ENCODE measurements at regions not wholly inside any gene's neighbourhood (a gene's known extent, or its start where the extent isn't known, plus 50 kb on each side); places are given as distances from the start of the nearest gene placed in this dataset.

GRCh38 chr15:94934440-94934839 is 703.1 kb downstream of the MCTP2 start:
- Histone ChIP-seq H3K4me3 (ENCODE audit: control insufficient read depth in 2 of 3, extremely low read depth in 1 of 3, insufficient read depth in 2 of 3, low read depth in 1 of 3, low read length in 3 of 3) (no peak overlapping the region), H4K20me1 (ENCODE audit: control insufficient read depth, extremely low read depth, insufficient read depth, low read length) (no peaks in the 10 kb centered on the region)
- no peak for FAIRE-seq

GRCh38 chr15:94937242-94937641 is 705.9 kb downstream of the MCTP2 start:
- no peak overlapping the region for H3K9ac ChIP-seq (ENCODE audit: control insufficient read depth, extremely low read depth, insufficient read depth, low read length)
- no peak overlapping the region for H3K27ac ChIP-seq (ENCODE audit: control insufficient read depth, insufficient read depth, low read length)
- H3K4me2 ChIP-seq (ENCODE audit: control insufficient read depth, extremely low read depth, insufficient read depth, low read depth, low read length) = no peak overlapping the region
- no peaks in the 10 kb centered on the region for H3K9me3 ChIP-seq (ENCODE audit: control insufficient read depth, low read depth, low read length)
- FAIRE-seq (no peak), DNase-seq (ENCODE audit: low read depth, low spot score) (no peak)
- no peak overlapping the region for H3K4me3 ChIP-seq (ENCODE audit: control insufficient read depth in 2 of 3, extremely low read depth in 1 of 3, insufficient read depth in 2 of 3, low read depth in 1 of 3, low read length in 3 of 3)
- no peaks in the 10 kb centered on the region for H3K27me3 ChIP-seq (ENCODE audit: control insufficient read depth, extremely low read depth, insufficient read depth, low read length)
- H3K4me1 ChIP-seq (ENCODE audit: control insufficient read depth, extremely low read depth, insufficient read depth, low read length) = no peaks in the 10 kb centered on the region
- H3K79me2 ChIP-seq (ENCODE audit: control insufficient read depth, insufficient read depth, low read length) = no peaks in the 10 kb centered on the region
- dilution Hi-C loops (cut with MboI; ENCODE audit: extremely low pct_ligation_motif_present, low sequenced_read_pairs) = no loop called here
- H3K9me1 ChIP-seq (ENCODE audit: control insufficient read depth, extremely low read depth, insufficient read depth, low read length) = no peaks in the 10 kb centered on the region
- no peak overlapping the region for H2AFZ ChIP-seq (ENCODE audit: control insufficient read depth, low read length)
- H3K36me3 ChIP-seq (ENCODE audit: control insufficient read depth in 2 of 2, extremely low read depth in 1 of 2, insufficient read depth in 2 of 2, low read length in 2 of 2) = no peaks in the 10 kb centered on the region
- TF ChIP-seq CTCF (optimal IDR thresholded peaks at IDR 0.05 in 1 of 3, IDR thresholded peaks at IDR 0.05 in 1 of 3, conservative IDR thresholded peaks at IDR 0.05 in 1 of 3; ENCODE audit: extremely low read depth in 1 of 3, insufficient read depth in 2 of 3, low read length in 3 of 3) (no peak), EZH2 (IDR thresholded peaks at IDR 0.05; ENCODE audit: low read length) (no peak)
- H4K20me1 ChIP-seq (ENCODE audit: control insufficient read depth, extremely low read depth, insufficient read depth, low read length) = no peaks in the 10 kb centered on the region

More at GRCh38 chr15:94934440-94934839, 703.1 kb downstream of the MCTP2 start:
- TF ChIP-seq CTCF (optimal IDR thresholded peaks at IDR 0.05 in 1 of 3, IDR thresholded peaks at IDR 0.05 in 1 of 3, conservative IDR thresholded peaks at IDR 0.05 in 1 of 3; ENCODE audit: extremely low read depth in 1 of 3, insufficient read depth in 2 of 3, low read length in 3 of 3) (no peak), EZH2 (IDR thresholded peaks at IDR 0.05; ENCODE audit: low read length) (no peak)
- no peaks in the 10 kb centered on the region for H3K36me3 ChIP-seq (ENCODE audit: control insufficient read depth in 2 of 2, extremely low read depth in 1 of 2, insufficient read depth in 2 of 2, low read length in 2 of 2)
- H3K27me3 ChIP-seq (ENCODE audit: control insufficient read depth, extremely low read depth, insufficient read depth, low read length) = no peaks in the 10 kb centered on the region
- no peaks in the 10 kb centered on the region for H3K79me2 ChIP-seq (ENCODE audit: control insufficient read depth, insufficient read depth, low read length)
- dilution Hi-C loops (cut with MboI; ENCODE audit: extremely low pct_ligation_motif_present, low sequenced_read_pairs) = no loop called here
- no peaks in the 10 kb centered on the region for H3K9me1 ChIP-seq (ENCODE audit: control insufficient read depth, extremely low read depth, insufficient read depth, low read length)
- H2AFZ ChIP-seq (ENCODE audit: control insufficient read depth, low read length) = no peak overlapping the region
- H3K9me3 ChIP-seq (ENCODE audit: control insufficient read depth, low read depth, low read length) = no peaks in the 10 kb centered on the region
- H3K27ac ChIP-seq (ENCODE audit: control insufficient read depth, insufficient read depth, low read length) = no peak overlapping the region
- H3K9ac ChIP-seq (ENCODE audit: control insufficient read depth, extremely low read depth, insufficient read depth, low read length) = no peak overlapping the region
- no peak for DNase-seq (ENCODE audit: low read depth, low spot score)
- no peak overlapping the region for H3K4me2 ChIP-seq (ENCODE audit: control insufficient read depth, extremely low read depth, insufficient read depth, low read depth, low read length)
- H3K4me1 ChIP-seq (ENCODE audit: control insufficient read depth, extremely low read depth, insufficient read depth, low read length) = no peaks in the 10 kb centered on the region

All from keratinocyte (primary cell).